NCI-H774 (cell line): ENCODE measurements at regions not wholly inside any gene's neighbourhood (a gene's known extent, or its start where the extent isn't known, plus 50 kb on each side); places are given as distances from the start of the nearest gene placed in this dataset.
"Not testable (repeated sequence)": the region's sequence is repeated elsewhere in the genome, so short reads cannot be mapped to it uniquely, and the experiment has no call there.

Experiments
- DNase-seq: peaks from one replicate; lab custom pipeline; 2025; lab: John Stamatoyannopoulos, UW

DNA sequence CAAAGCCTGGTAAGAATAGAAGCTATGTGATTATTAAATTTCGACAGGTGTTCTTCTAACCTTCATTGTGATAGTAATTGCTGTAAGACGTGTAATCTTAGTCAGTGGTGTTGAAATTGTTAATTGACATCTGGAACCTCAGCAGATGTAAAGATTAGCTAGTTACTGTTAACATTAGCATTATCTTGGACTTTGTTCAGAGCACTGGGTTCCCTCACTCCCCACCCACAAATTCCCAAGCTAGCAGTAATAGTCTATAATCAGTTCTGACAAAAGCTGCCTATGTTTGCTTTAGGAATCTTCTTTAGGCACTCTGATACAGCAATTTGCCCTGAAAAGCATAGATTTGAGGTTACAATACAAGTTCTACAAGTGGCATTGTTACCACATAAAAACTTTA, 233.7 kb downstream of the EN1 start:
- no peak for DNase-seq

DNA sequence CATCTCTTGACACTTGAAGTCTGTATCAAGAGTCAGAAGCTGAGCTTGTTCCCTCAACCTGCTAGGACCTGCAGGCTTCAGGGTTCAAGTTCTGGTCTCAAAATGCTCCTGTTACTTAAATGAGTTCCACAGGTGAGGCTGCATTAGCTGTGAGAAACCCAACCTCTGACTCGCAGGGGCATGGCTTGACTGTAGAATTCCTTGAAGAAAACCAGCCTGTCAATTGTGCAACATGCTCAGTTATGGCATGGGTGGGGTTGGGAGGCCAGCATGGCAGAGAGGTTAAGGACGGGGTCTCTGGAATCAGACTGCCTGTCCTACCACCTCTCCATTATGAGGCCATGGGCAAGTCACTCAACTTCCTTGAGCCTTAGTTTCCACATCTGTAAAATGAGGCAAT, 235.8 kb downstream of the EN1 start:
- DNase-seq: no peak

DNA sequence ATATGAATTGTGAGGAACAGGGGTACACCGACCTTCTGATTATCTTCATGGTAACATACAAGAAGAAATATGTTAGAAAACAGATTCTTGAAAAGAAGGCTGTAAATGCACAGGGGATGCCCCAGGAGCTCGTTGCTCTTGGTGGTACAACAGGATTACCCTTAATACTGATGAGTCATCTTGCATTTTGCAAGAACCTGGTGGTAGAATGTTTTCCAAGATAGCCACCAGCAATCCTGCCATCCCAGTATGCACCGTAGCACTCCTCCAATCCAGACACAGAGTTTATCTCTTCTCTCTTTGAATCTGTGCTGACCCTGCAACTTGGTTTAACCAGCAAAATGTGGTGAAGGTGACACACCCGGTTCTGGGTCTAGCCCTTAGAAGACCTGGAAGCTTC, 238.3 kb downstream of the EN1 start:
- no peak for DNase-seq

DNA sequence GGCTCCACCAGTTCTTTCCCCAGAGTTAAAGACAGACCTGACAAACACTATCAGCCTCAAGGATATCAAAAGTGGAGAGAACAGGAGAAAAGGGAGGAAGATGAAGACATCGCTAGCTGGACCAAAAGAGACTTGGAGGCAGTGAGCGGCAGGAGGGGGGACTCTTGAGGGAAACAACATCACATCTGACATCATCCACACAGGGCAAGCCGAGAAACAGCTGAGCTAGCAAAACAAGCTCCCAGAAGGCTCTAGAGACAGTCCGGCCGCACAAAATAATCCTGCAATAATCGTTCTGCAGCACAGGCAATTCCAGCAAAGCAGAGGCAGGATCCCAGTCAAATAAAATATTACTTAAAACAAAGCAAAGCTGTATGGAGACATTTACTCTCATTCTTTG, 239.8 kb downstream of the EN1 start:
- DNase-seq: no peak

DNA sequence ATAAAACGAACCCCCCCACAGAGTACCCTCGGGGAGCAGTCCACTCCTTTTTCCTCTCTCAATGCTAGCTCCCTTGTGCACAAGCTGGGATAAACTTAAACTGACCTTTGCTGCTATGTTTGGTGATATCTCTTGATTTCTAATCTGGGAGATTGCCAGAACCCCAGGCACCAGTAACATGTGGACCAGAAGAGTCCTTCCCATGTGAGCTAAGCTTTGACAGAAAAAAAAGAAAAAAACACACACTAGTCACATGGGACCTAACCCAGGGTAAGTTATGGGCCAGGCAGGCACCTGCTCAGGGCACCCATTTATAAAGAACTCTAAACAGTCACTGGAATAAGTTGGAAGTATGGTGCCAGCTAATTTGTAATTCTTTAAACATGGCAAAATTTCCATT, 242.6 kb downstream of the EN1 start:
- no peak for DNase-seq

DNA sequence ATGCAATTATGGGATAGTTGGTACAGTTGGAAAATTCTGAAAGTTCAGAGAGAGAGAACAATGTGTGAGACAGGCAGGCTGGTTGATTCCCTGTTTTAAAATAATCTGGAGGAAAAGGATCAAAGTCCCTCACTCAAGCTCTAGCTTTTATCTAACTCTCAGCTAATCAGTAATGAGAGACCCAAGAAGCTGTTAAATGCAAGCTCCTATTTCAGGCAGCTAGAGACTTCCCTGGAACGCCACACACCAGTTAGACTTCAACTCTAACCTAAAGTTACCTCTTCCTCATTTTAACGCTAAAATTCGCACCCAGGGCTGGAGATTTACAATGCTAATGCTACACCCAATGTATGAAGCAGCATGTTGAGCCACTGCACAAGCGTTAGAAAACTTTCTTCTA, 243.1 kb downstream of the EN1 start:
- no peak for DNase-seq

DNA sequence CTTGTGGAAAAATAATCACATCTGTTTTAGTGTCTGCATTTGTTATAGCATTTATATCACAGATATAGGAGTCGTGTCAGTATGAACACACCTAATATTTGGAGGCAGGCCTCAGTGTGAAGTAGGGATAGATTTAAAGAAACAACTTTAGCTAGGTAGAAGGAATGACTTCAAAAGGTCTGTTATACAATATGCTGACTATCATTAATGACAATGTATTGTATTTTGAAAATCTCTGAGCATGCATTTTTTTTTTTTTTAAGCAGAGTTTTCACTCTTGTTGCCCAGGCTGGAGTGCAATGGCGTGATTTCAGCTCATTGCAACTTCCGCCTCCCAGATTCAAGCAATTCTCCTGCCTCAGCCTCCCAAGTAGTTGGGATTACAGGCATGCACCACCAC, 248.3 kb downstream of the EN1 start:
- DNase-seq: no peak

DNA sequence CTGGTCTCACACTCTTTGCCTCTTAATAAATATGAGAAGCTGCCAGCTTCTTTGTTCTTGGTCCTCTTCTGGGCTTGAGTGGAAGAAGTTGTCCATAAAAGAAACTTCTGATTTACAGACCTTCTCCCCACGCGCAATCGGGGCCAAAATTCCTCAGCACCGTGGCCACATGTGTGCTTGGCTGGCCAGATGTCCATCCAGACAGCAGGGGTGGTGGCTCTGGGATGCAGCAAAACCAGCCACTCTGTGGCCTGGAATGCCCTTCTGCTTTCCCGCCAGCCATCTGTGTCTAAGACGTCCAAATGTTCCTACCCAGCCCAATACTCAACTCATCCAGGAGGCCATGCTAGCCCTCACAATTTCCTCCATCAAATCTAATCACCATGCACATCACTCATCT, 250.8 kb downstream of the EN1 start:
- no peak for DNase-seq

DNA sequence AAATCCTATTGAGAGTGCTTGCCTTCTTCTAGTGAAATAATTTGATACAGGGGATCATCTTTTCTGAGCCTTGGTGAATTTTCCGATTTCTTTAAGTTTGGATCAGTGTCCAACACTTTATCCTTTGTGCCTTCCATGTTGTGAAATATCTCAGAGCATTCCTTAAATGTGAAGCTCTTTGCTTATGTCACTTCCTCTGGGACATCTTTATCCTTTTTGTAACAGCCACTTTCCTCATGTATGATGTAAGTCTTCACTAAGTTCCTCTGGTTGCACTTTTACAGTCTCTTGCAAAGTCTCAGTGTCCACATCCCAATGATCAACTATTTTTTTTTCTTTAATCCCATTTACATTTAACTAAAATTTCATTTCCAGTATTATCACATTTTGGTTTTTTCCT, 254.2 kb downstream of the EN1 start:
- DNase-seq: no peak

DNA sequence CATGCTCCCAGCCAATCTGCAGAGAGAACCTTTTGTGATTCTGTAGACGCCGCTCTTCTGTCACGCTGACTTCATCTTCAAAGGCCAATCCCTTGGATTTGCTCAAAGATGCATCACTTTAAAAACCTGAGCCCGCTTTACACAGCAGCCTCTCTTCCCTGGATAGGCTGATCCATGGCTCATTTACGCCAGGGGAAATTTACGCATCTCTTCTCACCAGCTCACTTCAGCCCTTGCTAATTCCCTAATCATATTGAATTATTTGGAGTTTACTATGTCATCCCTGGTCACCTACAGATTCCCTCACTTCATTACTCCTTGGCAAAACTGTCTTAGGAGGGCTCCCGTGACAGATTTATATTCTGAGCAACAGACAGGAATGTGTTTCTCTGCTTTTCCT, 256.2 kb downstream of the EN1 start:
- DNase-seq: no peak

DNA sequence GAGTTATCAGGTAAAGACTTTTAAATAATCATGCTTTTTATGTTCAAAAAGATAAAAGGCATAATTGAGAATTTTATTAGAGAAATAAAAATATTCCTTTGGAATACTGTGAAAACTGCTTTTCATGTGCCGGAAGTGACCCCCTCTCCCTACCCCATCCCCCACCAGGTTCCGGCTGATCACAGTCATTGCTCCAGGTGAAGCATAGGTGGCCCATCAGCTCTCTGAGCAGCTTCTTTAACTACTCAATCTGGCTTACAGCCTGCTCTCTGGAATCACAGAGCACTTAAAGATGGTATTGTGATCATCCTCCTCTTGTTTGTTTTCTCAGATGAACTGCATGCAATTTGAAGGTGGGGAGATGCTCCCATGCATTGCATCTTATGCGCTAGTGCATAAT, 257.7 kb downstream of the EN1 start:
- no peak for DNase-seq

DNA sequence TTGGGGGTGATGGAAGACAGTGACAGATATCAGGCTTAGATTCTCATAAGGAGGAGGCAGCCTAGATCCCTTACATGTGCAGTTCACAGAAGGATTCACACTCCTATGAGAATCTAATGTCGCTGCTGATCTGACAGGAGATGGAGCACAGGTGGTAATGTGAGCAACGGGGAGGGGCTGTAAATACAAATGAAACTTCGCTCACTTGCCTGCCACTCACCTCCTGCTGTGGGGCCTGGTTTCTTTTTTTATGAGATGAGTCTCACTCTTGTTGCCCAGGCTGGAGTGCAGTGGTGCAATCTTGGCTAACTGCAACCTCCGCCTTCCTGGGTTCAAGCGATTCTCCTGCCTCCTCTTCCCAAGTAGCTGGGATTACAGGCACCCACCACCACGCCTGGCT, 258.6 kb downstream of the EN1 start:
- DNase-seq: no peak

DNA sequence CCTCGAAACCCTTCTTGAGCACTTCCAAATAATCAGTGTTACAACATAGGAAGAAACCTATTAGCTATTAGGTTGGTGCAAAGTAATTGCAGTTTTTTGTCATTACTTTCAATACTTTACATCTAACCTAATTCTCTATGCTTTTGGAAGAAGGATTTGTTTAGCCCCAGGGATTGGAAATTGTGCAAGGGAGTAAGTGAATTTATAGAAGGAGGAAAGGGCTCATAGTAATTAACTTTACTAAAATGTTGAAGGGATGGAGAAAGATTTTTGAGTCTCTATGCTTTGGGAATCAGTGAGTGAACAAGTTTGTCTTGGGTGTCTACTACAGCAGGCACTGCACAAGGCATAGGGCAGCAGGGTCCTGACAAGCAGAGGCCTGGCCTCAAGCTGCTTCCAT, 261.1 kb downstream of the EN1 start:
- no peak for DNase-seq

DNA sequence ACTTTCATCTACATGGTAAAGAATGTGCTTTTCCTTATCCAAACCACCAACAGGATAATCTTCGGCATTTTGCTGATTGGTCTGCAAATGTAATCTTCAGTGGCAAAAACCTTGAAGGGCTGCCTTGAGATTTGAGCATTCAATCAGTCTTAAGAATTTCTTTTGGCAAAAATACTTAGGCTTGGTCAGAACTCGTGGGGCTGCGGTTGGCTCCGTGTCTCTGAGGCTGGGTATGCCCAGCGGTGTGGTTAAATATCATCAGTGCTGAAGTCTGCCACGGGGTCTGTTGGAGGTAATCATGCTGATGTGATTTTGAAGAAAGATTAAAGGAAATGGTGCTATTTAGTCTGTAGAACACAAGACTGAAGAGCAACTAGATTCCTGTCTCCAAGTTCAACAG, 262.6 kb downstream of the EN1 start:
- DNase-seq: no peak

DNA sequence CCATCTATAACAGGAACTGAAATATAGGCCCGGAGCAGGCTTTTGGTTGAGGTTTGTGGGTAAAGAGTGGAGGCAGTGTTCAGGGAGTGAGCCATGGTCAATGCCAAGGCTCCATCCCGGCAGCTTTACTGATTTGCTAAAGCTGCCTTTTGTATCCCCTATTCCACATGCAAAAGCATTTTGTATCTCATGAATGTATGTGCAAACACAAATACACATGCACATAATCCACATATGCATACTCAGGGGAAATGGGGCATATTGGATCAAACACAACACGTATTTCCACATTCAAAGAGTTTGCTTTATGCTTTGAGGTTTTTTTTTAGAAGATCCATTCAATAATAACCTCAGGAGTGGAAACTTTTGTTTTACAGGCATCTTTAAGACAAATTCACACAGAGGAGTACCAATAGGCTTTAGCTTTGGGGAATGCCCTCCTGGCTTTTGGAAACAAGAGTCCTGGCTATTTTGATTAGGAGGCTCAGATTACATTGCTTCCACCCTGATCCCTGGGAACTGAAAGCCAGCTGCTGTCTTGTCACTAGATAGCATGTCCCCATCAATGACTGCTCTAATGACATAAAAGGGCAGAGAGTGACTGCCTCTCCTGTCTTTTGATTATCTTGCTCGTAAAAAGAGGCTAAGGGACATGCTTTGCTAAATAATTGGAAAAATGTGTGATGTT, 263.2 kb downstream of the EN1 start:
- no peak for DNase-seq

DNA sequence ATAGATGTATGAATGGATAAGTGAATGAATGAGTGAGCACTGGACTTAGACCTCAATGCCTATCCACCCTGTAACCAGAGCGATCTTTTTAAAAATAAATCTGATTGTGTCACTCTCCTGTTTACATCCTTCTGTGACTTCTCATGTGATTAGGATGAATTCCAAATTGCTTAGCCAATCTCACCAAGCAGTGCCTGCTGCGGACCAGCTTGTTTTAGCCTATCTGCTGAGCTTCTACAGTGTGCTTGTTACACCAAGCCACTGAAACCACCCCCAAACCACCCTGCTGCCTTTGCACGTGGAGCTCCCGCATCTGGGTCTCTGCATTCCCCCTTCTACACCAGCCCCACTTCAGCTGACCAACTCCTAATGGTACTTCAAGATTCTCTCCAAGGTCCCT, 265.4 kb downstream of the EN1 start:
- DNase-seq: no peak

DNA sequence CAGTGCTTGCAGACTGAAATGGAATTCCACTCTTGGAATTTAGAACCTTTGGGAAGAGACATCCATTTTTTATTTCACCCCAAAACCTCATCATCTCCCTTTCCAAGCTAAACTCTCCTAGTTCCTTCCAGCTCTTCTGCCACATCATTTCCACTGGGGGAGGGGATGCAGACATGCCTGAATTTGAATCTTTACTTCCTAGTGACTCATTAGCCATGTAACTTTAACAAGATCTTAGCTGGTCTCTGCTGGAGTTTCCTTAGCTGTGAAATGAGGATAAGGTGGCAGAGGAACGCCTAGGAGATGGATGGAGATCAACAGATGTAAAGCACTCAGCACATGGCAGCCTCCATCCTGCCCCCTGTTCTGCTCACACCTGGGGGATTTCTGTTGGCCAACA, 266.8 kb downstream of the EN1 start:
- no peak for DNase-seq

DNA sequence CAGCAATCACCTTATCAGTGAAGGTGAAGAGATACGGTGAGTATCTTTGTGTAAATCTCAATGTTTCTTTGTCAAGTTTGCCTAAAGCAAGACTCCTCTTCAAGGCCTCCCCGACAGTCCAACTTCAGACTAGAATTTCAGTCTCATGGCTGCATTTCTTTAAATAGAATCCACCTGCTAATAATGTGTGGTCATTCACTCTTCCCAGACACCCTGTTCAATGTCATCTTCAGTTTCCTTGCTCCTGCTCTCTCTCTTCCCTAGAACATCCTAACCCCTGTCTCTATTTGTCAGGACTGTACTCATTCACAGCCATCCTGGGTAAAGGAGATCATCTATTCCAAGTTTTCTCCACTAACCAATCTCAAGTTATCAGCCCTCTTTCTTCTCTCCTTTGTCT, 267.3 kb downstream of the EN1 start:
- DNase-seq: no peak

DNA sequence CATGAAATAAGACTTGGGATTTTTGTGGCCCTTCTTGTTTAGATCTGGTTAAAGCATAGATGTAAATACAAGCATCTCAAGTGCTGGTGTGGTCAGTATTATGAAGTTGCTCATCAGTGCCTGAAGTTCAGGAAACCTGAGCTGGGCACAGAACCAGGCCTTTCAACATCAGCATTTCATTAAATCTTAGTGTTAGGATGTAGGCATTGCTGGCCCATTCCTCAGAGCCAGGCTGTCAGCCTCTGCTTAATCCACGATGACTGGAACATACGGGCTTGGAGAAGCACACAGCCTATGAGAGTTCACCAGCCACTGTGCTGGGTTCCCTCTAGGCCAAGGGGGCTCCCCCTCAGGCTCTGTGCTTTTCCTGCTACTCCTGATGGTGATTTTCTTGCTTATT, 270.2 kb downstream of the EN1 start:
- no peak for DNase-seq

DNA sequence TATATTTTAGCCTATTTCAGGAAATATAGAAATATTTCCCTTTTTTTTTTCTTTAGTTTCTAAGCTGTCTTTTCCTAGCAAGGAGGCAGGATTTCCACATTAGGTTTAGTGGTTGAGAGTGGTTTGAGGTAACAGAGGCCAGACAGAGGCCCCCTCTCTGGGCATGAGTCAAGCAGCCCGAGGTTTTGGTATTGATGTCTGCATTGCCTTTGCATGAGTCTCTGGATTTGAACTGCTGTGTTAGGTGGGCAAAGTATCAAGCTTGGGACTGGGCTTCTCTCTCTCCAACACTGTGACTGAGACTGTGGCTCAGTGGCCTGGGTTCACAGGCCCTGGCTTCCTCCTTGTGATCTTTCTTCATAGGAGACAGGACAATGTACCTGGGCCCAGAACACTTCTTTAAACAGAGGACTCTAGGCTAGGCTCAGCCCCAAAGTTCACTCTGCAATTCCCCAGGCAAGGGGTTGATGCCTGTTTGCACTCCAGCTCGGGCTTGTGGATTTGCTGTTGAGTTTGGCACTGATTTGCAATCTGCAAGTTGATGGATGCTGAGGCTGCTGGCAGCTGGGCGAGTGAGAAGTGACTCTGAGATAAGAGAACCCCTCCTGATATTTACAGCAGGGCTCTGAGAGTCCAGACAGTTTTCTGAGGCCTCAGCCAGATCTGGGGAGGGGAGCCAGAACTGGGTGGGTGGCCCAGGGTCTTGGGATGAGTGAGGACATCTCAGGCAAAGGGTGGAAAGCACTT, 271.2 kb downstream of the EN1 start:
- no peak for DNase-seq

DNA sequence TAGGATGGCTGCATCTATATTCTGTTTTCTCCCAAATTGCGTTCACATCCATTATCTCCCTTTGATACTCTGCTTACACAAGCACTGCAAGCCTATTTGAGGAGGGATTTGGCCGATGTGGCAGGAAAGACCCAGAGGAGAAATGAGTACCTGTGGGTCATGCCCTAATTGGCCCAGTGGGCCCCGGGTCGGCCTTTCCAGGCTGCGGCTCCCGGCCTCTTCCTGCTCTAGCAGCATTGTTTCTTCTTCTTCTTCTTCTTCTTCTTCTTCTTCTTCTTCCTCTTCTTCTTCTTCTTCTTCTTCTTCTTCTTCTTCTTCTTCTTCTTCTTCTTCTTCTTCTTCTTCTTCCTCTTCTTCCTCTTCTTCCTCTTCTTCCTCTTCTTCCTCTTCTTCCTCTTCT, 275.1 kb downstream of the EN1 start:
- not testable (repeated sequence) for DNase-seq

DNA sequence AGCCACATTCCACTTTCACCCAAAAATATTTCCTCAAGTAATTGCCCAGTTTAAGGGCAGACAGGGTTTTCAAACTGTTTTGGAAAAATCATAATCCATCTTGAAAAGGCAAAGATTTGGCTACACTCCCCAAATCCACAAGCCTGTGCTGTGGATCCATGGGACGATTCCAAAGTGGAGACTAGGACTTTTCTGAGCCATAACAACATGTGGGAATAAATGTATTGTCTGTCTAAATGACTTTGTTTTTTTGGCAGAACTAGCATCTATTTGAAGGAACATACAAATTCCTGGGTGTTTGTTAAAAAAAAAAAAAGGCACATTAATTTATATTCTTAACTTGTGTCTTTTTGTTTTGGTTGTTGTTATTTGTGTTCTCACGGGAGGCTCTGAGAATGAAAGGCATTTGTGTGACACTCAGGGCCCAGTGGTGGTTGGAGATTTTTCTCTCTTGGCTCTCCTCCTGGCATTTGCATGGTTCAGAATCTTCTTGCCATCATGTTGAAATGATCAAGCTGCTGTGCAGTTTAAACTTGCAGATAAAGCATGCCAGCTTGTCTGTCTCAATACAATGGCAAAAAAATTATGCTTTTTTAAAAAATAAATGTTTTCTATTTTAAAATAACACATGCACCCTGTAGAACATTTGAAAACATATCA, 277.4 kb downstream of the EN1 start:
- no peak for DNase-seq

DNA sequence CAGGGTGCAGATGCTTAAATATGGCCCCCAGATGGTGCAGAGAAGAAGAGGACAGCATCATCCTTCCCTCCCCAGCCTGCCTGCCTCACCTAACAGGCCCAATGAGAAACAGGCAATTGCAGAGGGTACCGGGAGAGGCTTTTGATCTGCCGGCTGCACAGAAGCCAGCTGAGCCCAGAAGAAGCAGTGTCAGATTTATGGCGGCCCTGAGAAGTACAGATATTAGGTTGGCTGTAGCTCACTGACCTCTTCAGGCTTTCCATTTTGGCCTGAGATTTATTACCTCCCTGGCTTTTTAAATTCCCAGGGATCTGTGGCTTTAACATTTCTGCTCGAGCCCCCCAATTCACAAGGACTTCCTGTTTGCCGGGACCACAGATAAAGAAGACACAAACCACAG, 278.7 kb downstream of the EN1 start:
- DNase-seq: no peak
